ENCODE measurements at regions not wholly inside any gene's neighbourhood (a gene's known extent, or its start where the extent isn't known, plus 50 kb on each side); places are given as distances from the start of the nearest gene placed in this dataset.
A peak's percentile ranks its signal among the peaks of the same experiment; 100 is the strongest.
"Not testable (repeated sequence)": the region's sequence is repeated elsewhere in the genome, so short reads cannot be mapped to it uniquely, and the experiment has no call there.

GRCh38 chr1:143826162-143826561 lies 145.6 kb downstream of the FAM72C start:
- H3K4me1 ChIP-seq (ENCODE audit: insufficient read depth, low read length); H2AFZ ChIP-seq (ENCODE audit: low read length); H3K27me3 ChIP-seq (ENCODE audit: control insufficient read depth in 1 of 2, insufficient read depth in 2 of 2, low read length in 2 of 2); H3K4me3 ChIP-seq (replicated peaks in 1 of 3; ENCODE audit: insufficient read depth in 1 of 3, low read depth in 2 of 3, low read length in 3 of 3); POLR2A ChIA-PET; H3K9me3 ChIP-seq (ENCODE audit: low read length); H4K20me1 ChIP-seq (ENCODE audit: insufficient read depth, low read length); ATAC-seq; H3K4me2 ChIP-seq (ENCODE audit: low read depth, low read length); H3K79me2 ChIP-seq (ENCODE audit: insufficient read depth, low read length); FAIRE-seq; CTCF ChIA-PET (ENCODE audit: low intra/inter-chr PET ratio, low total read pairs); H3K27ac ChIP-seq (ENCODE audit: extremely low read length, insufficient read depth, low read length); H3K9ac ChIP-seq (ENCODE audit: insufficient read depth, low read depth, low read length); in situ Hi-C loops (cut with HindIII; ENCODE audit: extremely low pct_ligation_motif_present, low pct_unique_long_range_greater_than_20kb); intact Hi-C loops (cut with micrococcal nuclease; ENCODE audit: unreplicated experiment); H3K36me3 ChIP-seq (replicated peaks in 1 of 2; ENCODE audit: control insufficient read depth in 1 of 2, insufficient read depth in 2 of 2, low read length in 2 of 2); DNase-seq (ENCODE audit: low spot score); BruUV-seq (replicated peaks): not testable (repeated sequence)
- WGBS (ENCODE audit: low lambda C conversion rate): no CpG with 5 or more reads among the region's 1 CpG

GRCh38 chr1:143824266-143824665 lies 147.5 kb downstream of the FAM72C start:
- POLR2A ChIA-PET; H3K27ac ChIP-seq (ENCODE audit: extremely low read length, insufficient read depth, low read length); H3K9ac ChIP-seq (ENCODE audit: insufficient read depth, low read depth, low read length); H4K20me1 ChIP-seq (ENCODE audit: insufficient read depth, low read length); intact Hi-C loops (cut with micrococcal nuclease; ENCODE audit: unreplicated experiment); H3K4me3 ChIP-seq (replicated peaks in 1 of 3; ENCODE audit: insufficient read depth in 1 of 3, low read depth in 2 of 3, low read length in 3 of 3); H3K4me2 ChIP-seq (ENCODE audit: low read depth, low read length); DNase-seq (ENCODE audit: low spot score); H3K79me2 ChIP-seq (ENCODE audit: insufficient read depth, low read length); H2AFZ ChIP-seq (ENCODE audit: low read length); H3K27me3 ChIP-seq (ENCODE audit: control insufficient read depth in 1 of 2, insufficient read depth in 2 of 2, low read length in 2 of 2); H3K9me3 ChIP-seq (ENCODE audit: low read length); BruUV-seq (replicated peaks); CTCF ChIA-PET (ENCODE audit: low intra/inter-chr PET ratio, low total read pairs); in situ Hi-C loops (cut with HindIII; ENCODE audit: extremely low pct_ligation_motif_present, low pct_unique_long_range_greater_than_20kb); ATAC-seq; H3K4me1 ChIP-seq (ENCODE audit: insufficient read depth, low read length); FAIRE-seq; H3K36me3 ChIP-seq (replicated peaks in 1 of 2; ENCODE audit: control insufficient read depth in 1 of 2, insufficient read depth in 2 of 2, low read length in 2 of 2): not testable (repeated sequence)
- WGBS (ENCODE audit: low lambda C conversion rate): 0% methylated on average over 2 of the region's 3 CpGs

DNA sequence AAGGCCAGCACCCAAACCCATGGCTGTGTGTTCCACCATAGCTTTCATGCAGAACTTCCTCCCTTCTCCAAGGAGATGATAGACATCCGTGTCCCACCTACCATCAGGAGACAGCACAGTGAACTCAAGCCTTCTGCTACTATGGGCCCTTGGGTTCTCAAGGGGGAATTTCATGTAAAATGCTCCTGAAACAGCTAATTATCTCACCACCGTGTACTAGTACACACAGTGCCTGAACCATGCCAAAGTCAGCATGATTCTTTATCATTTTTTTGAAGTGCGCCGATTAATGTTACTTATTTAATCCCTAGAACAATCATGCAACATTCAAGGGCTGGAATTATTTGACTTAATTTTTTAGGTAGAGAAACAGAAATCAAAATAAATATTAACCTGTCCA lies 151.7 kb downstream of the FAM72C start:
- DNase-seq (ENCODE audit: low spot score); FAIRE-seq; H3K9me3 ChIP-seq (ENCODE audit: low read length); H3K27ac ChIP-seq (ENCODE audit: extremely low read length, insufficient read depth, low read length); H3K27me3 ChIP-seq (ENCODE audit: control insufficient read depth in 1 of 2, insufficient read depth in 2 of 2, low read length in 2 of 2); POLR2A ChIA-PET; H3K9ac ChIP-seq (ENCODE audit: insufficient read depth, low read depth, low read length); CTCF ChIA-PET (ENCODE audit: low intra/inter-chr PET ratio, low total read pairs); H3K36me3 ChIP-seq (replicated peaks in 1 of 2; ENCODE audit: control insufficient read depth in 1 of 2, insufficient read depth in 2 of 2, low read length in 2 of 2); H3K4me1 ChIP-seq (ENCODE audit: insufficient read depth, low read length); in situ Hi-C loops (cut with HindIII; ENCODE audit: extremely low pct_ligation_motif_present, low pct_unique_long_range_greater_than_20kb); intact Hi-C loops (cut with micrococcal nuclease; ENCODE audit: unreplicated experiment); H2AFZ ChIP-seq (ENCODE audit: low read length); H3K4me2 ChIP-seq (ENCODE audit: low read depth, low read length); BruUV-seq (replicated peaks); H3K79me2 ChIP-seq (ENCODE audit: insufficient read depth, low read length); H4K20me1 ChIP-seq (ENCODE audit: insufficient read depth, low read length); ATAC-seq; H3K4me3 ChIP-seq (replicated peaks in 1 of 3; ENCODE audit: insufficient read depth in 1 of 3, low read depth in 2 of 3, low read length in 3 of 3): not testable (repeated sequence)
- no CpG with 5 or more reads among the region's 4 CpGs for WGBS (ENCODE audit: low lambda C conversion rate)

- no CpG with 5 or more reads among the region's 1 CpG for WGBS (ENCODE audit: low lambda C conversion rate)
- in situ Hi-C loops (cut with HindIII; ENCODE audit: extremely low pct_ligation_motif_present, low pct_unique_long_range_greater_than_20kb); H3K4me3 ChIP-seq (replicated peaks in 1 of 3; ENCODE audit: insufficient read depth in 1 of 3, low read depth in 2 of 3, low read length in 3 of 3); H3K79me2 ChIP-seq (ENCODE audit: insufficient read depth, low read length); H2AFZ ChIP-seq (ENCODE audit: low read length); H4K20me1 ChIP-seq (ENCODE audit: insufficient read depth, low read length); H3K9ac ChIP-seq (ENCODE audit: insufficient read depth, low read depth, low read length); ATAC-seq; CTCF ChIA-PET (ENCODE audit: low intra/inter-chr PET ratio, low total read pairs); H3K4me2 ChIP-seq (ENCODE audit: low read depth, low read length); H3K27ac ChIP-seq (ENCODE audit: extremely low read length, insufficient read depth, low read length); BruUV-seq (replicated peaks); H3K27me3 ChIP-seq (ENCODE audit: control insufficient read depth in 1 of 2, insufficient read depth in 2 of 2, low read length in 2 of 2); POLR2A ChIA-PET; FAIRE-seq; H3K9me3 ChIP-seq (ENCODE audit: low read length); H3K36me3 ChIP-seq (replicated peaks in 1 of 2; ENCODE audit: control insufficient read depth in 1 of 2, insufficient read depth in 2 of 2, low read length in 2 of 2); intact Hi-C loops (cut with micrococcal nuclease; ENCODE audit: unreplicated experiment); H3K4me1 ChIP-seq (ENCODE audit: insufficient read depth, low read length); DNase-seq (ENCODE audit: low spot score): not testable (repeated sequence)
Measured at GRCh38 chr1:143816369-143816768, 155.4 kb downstream of the FAM72C start.

GRCh38 chr1:143805374-143805773 lies 166.4 kb downstream of the FAM72C start:
- BruUV-seq (replicated peaks); in situ Hi-C loops (cut with HindIII; ENCODE audit: extremely low pct_ligation_motif_present, low pct_unique_long_range_greater_than_20kb); CTCF ChIA-PET (ENCODE audit: low intra/inter-chr PET ratio, low total read pairs); H3K79me2 ChIP-seq (ENCODE audit: insufficient read depth, low read length); H3K9me3 ChIP-seq (ENCODE audit: low read length); H3K9ac ChIP-seq (ENCODE audit: insufficient read depth, low read depth, low read length); H3K27ac ChIP-seq (ENCODE audit: extremely low read length, insufficient read depth, low read length); POLR2A ChIA-PET; H3K4me2 ChIP-seq (ENCODE audit: low read depth, low read length); H2AFZ ChIP-seq (ENCODE audit: low read length); intact Hi-C loops (cut with micrococcal nuclease; ENCODE audit: unreplicated experiment); H3K4me3 ChIP-seq (replicated peaks in 1 of 3; ENCODE audit: insufficient read depth in 1 of 3, low read depth in 2 of 3, low read length in 3 of 3); H4K20me1 ChIP-seq (ENCODE audit: insufficient read depth, low read length); H3K27me3 ChIP-seq (ENCODE audit: control insufficient read depth in 1 of 2, insufficient read depth in 2 of 2, low read length in 2 of 2); H3K36me3 ChIP-seq (replicated peaks in 1 of 2; ENCODE audit: control insufficient read depth in 1 of 2, insufficient read depth in 2 of 2, low read length in 2 of 2); DNase-seq (ENCODE audit: low spot score); H3K4me1 ChIP-seq (ENCODE audit: insufficient read depth, low read length): not testable (repeated sequence)
- no CpG with 5 or more reads among the region's 4 CpGs for WGBS (ENCODE audit: low lambda C conversion rate)
- FAIRE-seq (peak; percentile 79), ATAC-seq (peak; percentile 81)
